ENCODE measurements at regions not wholly inside any gene's neighbourhood (a gene's known extent, or its start where the extent isn't known, plus 50 kb on each side); places are given as distances from the start of the nearest gene placed in this dataset.
"Not testable (repeated sequence)": the region's sequence is repeated elsewhere in the genome, so short reads cannot be mapped to it uniquely, and the experiment has no call there.

DNA sequence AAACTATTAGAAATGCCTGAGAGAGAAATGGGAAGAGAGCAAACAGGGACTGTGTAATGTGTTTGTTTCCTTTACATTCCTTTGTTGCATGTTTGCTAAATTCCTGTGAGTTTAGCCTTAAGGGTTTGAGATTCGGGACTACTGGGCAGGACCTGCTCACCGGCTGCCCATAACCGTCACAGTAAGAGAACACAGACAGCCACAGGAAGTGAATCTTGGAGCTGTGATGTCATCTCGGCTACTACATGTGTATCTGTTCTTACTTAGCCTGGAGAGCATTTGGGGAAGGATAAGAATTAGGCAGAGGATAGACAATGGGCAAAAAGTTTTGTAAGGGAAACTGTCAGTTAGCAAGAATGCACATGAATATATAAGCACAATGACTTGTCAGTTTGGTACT, 485.1 kb upstream of the KLF6 start:
- H3K4me3 ChIP-seq (replicated peaks; ENCODE audit: low read depth, low read length) = no peak overlapping the region
- no peak for DNase-seq (ENCODE audit: extremely low read depth, low read depth)
- TF ChIP-seq, protein P1, sequence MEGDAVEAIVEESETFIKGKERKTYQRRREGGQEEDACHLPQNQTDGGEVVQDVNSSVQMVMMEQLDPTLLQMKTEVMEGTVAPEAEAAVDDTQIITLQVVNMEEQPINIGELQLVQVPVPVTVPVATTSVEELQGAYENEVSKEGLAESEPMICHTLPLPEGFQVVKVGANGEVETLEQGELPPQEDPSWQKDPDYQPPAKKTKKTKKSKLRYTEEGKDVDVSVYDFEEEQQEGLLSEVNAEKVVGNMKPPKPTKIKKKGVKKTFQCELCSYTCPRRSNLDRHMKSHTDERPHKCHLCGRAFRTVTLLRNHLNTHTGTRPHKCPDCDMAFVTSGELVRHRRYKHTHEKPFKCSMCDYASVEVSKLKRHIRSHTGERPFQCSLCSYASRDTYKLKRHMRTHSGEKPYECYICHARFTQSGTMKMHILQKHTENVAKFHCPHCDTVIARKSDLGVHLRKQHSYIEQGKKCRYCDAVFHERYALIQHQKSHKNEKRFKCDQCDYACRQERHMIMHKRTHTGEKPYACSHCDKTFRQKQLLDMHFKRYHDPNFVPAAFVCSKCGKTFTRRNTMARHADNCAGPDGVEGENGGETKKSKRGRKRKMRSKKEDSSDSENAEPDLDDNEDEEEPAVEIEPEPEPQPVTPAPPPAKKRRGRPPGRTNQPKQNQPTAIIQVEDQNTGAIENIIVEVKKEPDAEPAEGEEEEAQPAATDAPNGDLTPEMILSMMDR (IDR thresholded peaks at IDR 0.05; ENCODE audit: low read depth, low read length, missing control alignments) = no peak

GRCh38 chr10:4268490-4268889, 483.5 kb upstream of the KLF6 start:
- H3K4me3 ChIP-seq (replicated peaks; ENCODE audit: low read depth, low read length); DNase-seq (ENCODE audit: extremely low read depth, low read depth): not testable (repeated sequence)

DNA sequence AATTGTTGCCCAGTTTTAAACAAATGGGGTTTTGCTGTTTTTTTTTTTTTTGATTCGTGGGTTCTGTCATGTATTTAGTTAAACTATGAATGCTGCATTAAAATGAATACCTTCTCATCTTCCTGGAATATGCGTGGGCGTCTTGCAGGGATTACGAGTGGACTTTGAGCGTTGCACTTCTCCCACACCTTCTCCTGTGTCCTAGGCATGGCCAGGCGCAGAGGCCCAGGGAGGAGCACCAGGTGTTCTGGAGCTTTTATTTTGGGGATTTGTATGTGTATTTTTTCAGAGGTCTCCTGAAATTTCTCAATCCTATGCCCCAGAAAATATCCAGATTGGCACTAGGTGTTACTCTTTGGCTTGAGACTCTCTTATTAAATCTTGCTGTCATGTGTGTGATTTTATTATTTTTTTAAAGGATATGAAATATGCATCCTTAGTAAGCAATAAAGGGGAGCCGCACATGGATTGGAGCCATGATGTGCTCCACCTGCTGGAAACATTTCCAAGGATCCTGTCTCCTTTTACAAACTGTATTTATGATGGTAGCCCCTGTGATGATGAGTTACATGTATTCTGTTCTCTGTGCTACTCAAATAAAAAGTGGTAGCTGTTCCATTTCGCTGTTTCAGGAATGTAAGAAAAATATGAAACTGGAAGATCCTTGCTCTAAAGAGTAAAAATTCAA, 482.2 kb upstream of the KLF6 start:
- DNase-seq (ENCODE audit: extremely low read depth, low read depth) = no peak
- TF ChIP-seq, protein P1 (IDR thresholded peaks at IDR 0.05; ENCODE audit: low read depth, low read length, missing control alignments) = peak; percentile 15
- no peak overlapping the region for H3K4me3 ChIP-seq (replicated peaks; ENCODE audit: low read depth, low read length)

DNA sequence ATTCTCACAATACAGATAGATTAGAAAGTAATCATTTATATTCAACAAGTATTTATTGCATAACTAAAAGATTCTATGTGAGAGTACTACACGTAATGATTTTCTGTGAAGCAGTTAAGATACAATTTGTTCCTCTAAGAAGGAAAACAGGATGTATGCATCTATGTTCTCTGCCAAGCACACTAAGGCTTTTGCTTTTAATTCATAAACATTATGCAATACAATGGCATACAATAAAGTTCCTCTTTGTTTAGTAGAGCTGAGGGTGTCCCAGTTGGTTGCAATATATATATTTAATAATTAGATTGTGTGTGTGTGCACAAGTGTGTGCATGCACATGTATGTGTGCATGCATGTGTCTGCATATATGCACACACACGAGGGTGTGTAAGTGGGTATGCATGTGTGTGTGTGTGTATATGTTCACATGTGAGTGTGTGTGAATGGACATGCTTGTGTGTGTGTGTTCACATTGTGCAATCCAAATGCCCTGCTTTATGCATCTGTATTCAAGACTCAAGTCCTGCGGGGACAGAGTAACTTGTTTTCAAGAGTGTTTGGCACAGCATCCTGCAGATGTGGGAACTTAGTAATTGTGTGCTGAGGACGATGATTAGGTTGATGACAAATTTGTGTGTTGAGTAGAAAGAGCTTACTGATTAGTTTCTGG, 481.5 kb upstream of the KLF6 start:
- DNase-seq (ENCODE audit: extremely low read depth, low read depth) = no peak
- no peak overlapping the region for H3K4me3 ChIP-seq (replicated peaks; ENCODE audit: low read depth, low read length)
- TF ChIP-seq, protein P1 (IDR thresholded peaks at IDR 0.05; ENCODE audit: low read depth, low read length, missing control alignments) = no peak

DNA sequence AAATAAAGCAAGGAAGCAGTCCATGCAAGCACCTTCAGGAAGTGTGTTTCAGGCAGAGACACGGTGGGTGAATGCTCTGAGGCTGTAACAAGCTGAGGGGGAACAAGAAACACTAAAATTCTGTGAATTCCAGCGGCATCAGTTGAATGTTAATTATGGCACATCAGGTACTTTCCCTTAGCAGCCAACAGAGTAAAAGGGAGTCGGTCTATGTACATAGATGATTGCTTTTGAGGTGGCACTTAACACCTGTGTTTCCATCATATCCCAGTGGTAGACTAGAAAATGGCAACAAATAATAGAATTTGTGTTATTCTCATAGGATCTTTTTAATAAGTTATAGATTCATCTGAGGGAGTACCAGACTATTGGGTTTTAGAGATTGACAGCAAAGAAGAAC, 481.0 kb upstream of the KLF6 start:
- DNase-seq (ENCODE audit: extremely low read depth, low read depth) = no peak
- H3K4me3 ChIP-seq (replicated peaks; ENCODE audit: low read depth, low read length) = no peak overlapping the region
- TF ChIP-seq, protein P1 (IDR thresholded peaks at IDR 0.05; ENCODE audit: low read depth, low read length, missing control alignments) = no peak

- TF ChIP-seq, protein P1 (IDR thresholded peaks at IDR 0.05; ENCODE audit: low read depth, low read length, missing control alignments) = no peak
- no peak overlapping the region for H3K4me3 ChIP-seq (replicated peaks; ENCODE audit: low read depth, low read length)
- no peak for DNase-seq (ENCODE audit: extremely low read depth, low read depth)
These were observed 479.3 kb upstream of the KLF6 start for GRCh38 chr10:4264209-4264865.

DNA sequence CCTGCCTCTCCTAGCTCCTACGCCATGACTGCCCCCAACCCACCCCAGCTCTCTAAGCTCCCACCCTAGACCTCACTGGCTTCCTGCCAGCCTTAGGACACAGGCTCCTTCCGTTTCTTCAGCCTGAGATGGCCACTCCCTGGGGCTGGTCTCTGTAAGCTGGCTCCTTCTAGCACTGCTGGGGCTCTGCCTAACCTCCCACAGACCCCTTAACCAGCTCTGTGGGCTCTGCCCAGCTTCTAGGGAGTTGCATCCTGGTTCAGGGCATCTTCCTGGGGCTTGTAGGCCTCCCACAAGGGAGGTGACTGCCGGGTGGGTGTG, 478.6 kb upstream of the KLF6 start:
- no peak overlapping the region for H3K4me3 ChIP-seq (replicated peaks; ENCODE audit: low read depth, low read length)
- TF ChIP-seq, protein P1 (IDR thresholded peaks at IDR 0.05; ENCODE audit: low read depth, low read length, missing control alignments) = no peak
- no peak for DNase-seq (ENCODE audit: extremely low read depth, low read depth)
